ENCODE measurements at regions not wholly inside any gene's neighbourhood (a gene's known extent, or its start where the extent isn't known, plus 50 kb on each side); places are given as distances from the start of the nearest gene placed in this dataset.
"Not testable (repeated sequence)": the region's sequence is repeated elsewhere in the genome, so short reads cannot be mapped to it uniquely, and the experiment has no call there.

DNA sequence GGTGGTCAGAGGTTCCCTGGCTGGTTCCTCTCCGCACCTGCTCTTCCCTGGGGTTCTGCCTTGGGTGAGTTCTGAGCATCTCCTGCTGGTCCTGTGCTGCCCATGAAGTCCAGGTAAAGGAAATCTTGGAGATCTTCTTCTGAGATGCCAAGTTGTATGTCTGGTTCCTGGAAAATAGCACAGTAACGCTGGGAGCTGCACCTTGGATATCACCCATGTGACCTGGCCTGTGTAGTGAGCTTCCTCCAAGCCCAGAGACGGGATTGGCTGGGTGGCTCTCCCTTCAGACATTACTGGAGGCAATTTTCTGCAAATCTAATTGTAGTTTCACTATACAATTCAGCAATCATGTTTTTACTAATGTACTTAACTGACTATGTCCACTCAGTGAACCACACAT, 1281.1 kb downstream of the TMEM121 start:
- no peak for DNase-seq

DNA sequence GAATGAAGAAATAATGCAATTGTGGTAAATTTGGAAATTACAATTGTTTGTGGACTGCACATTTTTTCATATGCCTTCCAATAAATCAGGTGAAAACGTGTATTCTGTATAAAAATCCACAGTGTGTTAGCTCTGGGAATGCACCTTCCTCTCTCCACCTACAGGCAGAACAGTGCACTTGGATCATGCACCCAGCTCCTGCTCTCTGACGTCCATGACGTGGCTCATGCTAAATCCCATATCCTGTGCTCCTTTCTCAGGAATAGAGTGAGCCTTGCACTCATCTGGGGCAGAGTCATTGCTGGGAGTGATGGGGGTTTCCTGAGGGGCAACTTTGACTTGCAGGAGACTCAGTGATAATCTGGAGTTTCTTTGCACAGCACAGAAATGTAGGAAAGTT, 1282.1 kb downstream of the TMEM121 start:
- intact Hi-C loops (cut with DNase I; ENCODE audit: low total_unique reads), result no loop called here
- 17 to 25% methylated on average over 1 to 3 of the region's 3 CpGs for WGBS, 2 donors (ENCODE audit: low coverage in 1 of 2)
- no peaks in the 10 kb centered on the region for H3K9me3 ChIP-seq

More for the DNA sequence above, 1281.1 kb downstream of the TMEM121 start:
- Histone ChIP-seq H3K4me3 (no peak overlapping the region), H3K36me3 (no peaks in the 10 kb centered on the region), H3K27me3 (peaks cover 8% of the 10 kb centered on the region), H3K27ac (no peak overlapping the region), H3K9me3 (no peaks in the 10 kb centered on the region), H3K4me1 (peaks cover 0 to 7% (median 3%) of the 10 kb centered on the region in 4 donors)
- no peak for TF ChIP-seq CTCF (IDR thresholded peaks at IDR 0.05)
- no peak for TF ChIP-seq POLR2AphosphoS5 (IDR thresholded peaks at IDR 0.05)
- TF ChIP-seq POLR2A (IDR thresholded peaks at IDR 0.05), result no peak
- TF ChIP-seq EP300 (IDR thresholded peaks at IDR 0.05; ENCODE audit: low read depth), result no peak
- in situ Hi-C loops (cut with MboI; ENCODE audit: low pct_ligation_motif_present in 1 of 4, low pct_unique_long_range_greater_than_20kb in 1 of 4, low sequenced_read_pairs in 3 of 4), result no loop called here
- intact Hi-C loops (cut with DNase I; ENCODE audit: low total_unique reads), result no loop called here
- WGBS, 2 donors (ENCODE audit: low coverage in 1 of 2), result 20 to 44% methylated on average over 1 to 3 of the region's 3 CpGs

GRCh38 chr14:106808907-106809306, 1282.5 kb downstream of the TMEM121 start:
- 89 to 93% methylated on average over 2 of the region's 2 CpGs for WGBS, 2 donors (ENCODE audit: low coverage in 1 of 2)

More for the DNA sequence above, 1282.1 kb downstream of the TMEM121 start:
- Histone ChIP-seq H3K36me3 (no peaks in the 10 kb centered on the region), H3K27ac (no peak overlapping the region), H3K4me1 (peaks cover 0 to 7% (median 3%) of the 10 kb centered on the region in 4 donors), H3K4me3 (no peak overlapping the region), H3K27me3 (peaks cover 8% of the 10 kb centered on the region)
- DNase-seq, result no peak
- in situ Hi-C loops (cut with MboI; ENCODE audit: low pct_ligation_motif_present in 1 of 4, low pct_unique_long_range_greater_than_20kb in 1 of 4, low sequenced_read_pairs in 3 of 4), result no loop called here
- TF ChIP-seq CTCF (IDR thresholded peaks at IDR 0.05), result peak in 1 of 5 experiments; percentile 5
- TF ChIP-seq POLR2AphosphoS5 (IDR thresholded peaks at IDR 0.05), result no peak
- no peak for TF ChIP-seq EP300 (IDR thresholded peaks at IDR 0.05; ENCODE audit: low read depth)
- no peak for TF ChIP-seq POLR2A (IDR thresholded peaks at IDR 0.05)

GRCh38 chr14:106809615-106810014, 1283.2 kb downstream of the TMEM121 start:
- Histone ChIP-seq H3K4me3 (no peak overlapping the region), H3K27ac (no peak overlapping the region), H3K9me3 (no peaks in the 10 kb centered on the region), H3K4me1 (peaks cover 0 to 7% (median 3%) of the 10 kb centered on the region in 4 donors), H3K27me3 (peaks cover 2% of the 10 kb centered on the region), H3K36me3 (no peaks in the 10 kb centered on the region)
- WGBS, 2 donors (ENCODE audit: low coverage in 1 of 2), result 62 to 70% methylated on average over 2 of the region's 2 CpGs
- in situ Hi-C loops (cut with MboI; ENCODE audit: low pct_ligation_motif_present in 1 of 4, low pct_unique_long_range_greater_than_20kb in 1 of 4, low sequenced_read_pairs in 3 of 4) (no loop called here), intact Hi-C loops (cut with DNase I; ENCODE audit: low total_unique reads) (no loop called here)
- no peak for DNase-seq
- no peak for TF ChIP-seq POLR2A (IDR thresholded peaks at IDR 0.05)
- no peak for TF ChIP-seq EP300 (IDR thresholded peaks at IDR 0.05; ENCODE audit: low read depth)

More at GRCh38 chr14:106808907-106809306, 1282.5 kb downstream of the TMEM121 start:
- intact Hi-C loops (cut with DNase I; ENCODE audit: low total_unique reads) (no loop called here), in situ Hi-C loops (cut with MboI; ENCODE audit: low pct_ligation_motif_present in 1 of 4, low pct_unique_long_range_greater_than_20kb in 1 of 4, low sequenced_read_pairs in 3 of 4) (no loop called here)
- Histone ChIP-seq H3K9me3 (no peaks in the 10 kb centered on the region), H3K27me3 (peaks cover 8% of the 10 kb centered on the region), H3K4me3 (no peak overlapping the region), H3K27ac (no peak overlapping the region), H3K4me1 (peaks cover 0 to 7% (median 3%) of the 10 kb centered on the region in 4 donors), H3K36me3 (no peaks in the 10 kb centered on the region)
- no peak for TF ChIP-seq POLR2AphosphoS5 (IDR thresholded peaks at IDR 0.05)
- no peak for TF ChIP-seq EP300 (IDR thresholded peaks at IDR 0.05; ENCODE audit: low read depth)
- no peak for TF ChIP-seq CTCF (IDR thresholded peaks at IDR 0.05)
- TF ChIP-seq POLR2A (IDR thresholded peaks at IDR 0.05), result no peak
- DNase-seq, result no peak

- 72% methylated on average over 13 of the region's 13 CpGs; no CpG with 5 or more reads in 1 of the 2 donors for WGBS, 2 donors (ENCODE audit: low coverage in 1 of 2)
- H3K36me3 ChIP-seq; DNase-seq; H3K27ac ChIP-seq; H3K4me1 ChIP-seq; intact Hi-C loops (cut with DNase I; ENCODE audit: low total_unique reads); H3K27me3 ChIP-seq; H3K9me3 ChIP-seq; in situ Hi-C loops (cut with MboI; ENCODE audit: low pct_ligation_motif_present in 1 of 4, low pct_unique_long_range_greater_than_20kb in 1 of 4, low sequenced_read_pairs in 3 of 4); H3K4me3 ChIP-seq: not testable (repeated sequence)
Measured at GRCh38 chr14:106810168-106810567, 1283.8 kb downstream of the TMEM121 start.
